NOMO-1 (cell line): ENCODE measurements at regions not wholly inside any gene's neighbourhood (a gene's known extent, or its start where the extent isn't known, plus 50 kb on each side); places are given as distances from the start of the nearest gene placed in this dataset.
"Not testable (repeated sequence)": the region's sequence is repeated elsewhere in the genome, so short reads cannot be mapped to it uniquely, and the experiment has no call there.

ENCODE experiments used
- DNase-seq, 2 experiments: peaks; one replicate each; lab custom pipeline; 2025; ENCODE audit not compliant: unreplicated experiment in 2 of 2; lab: John Stamatoyannopoulos, UW

DNA sequence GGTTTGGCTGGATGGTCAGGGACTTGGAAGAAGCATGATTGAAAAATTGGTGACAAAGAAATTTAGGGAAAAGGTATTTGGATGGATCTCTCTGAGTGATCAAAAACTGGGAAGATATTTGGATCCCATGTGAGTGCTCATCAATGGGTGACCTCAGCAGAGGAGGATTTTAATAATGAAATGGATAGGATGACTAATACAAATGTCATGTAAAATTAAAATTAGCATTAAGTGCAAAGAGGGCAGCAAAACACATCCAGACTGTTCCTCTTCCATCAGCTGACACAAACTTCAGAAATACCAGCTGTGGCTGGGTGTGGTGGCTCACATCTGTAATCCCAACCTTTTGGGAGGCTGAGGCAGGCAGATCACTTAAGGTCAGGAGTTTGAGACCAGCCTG is 151.7 kb downstream of the THBS2 start:
- no peak for DNase-seq

DNA sequence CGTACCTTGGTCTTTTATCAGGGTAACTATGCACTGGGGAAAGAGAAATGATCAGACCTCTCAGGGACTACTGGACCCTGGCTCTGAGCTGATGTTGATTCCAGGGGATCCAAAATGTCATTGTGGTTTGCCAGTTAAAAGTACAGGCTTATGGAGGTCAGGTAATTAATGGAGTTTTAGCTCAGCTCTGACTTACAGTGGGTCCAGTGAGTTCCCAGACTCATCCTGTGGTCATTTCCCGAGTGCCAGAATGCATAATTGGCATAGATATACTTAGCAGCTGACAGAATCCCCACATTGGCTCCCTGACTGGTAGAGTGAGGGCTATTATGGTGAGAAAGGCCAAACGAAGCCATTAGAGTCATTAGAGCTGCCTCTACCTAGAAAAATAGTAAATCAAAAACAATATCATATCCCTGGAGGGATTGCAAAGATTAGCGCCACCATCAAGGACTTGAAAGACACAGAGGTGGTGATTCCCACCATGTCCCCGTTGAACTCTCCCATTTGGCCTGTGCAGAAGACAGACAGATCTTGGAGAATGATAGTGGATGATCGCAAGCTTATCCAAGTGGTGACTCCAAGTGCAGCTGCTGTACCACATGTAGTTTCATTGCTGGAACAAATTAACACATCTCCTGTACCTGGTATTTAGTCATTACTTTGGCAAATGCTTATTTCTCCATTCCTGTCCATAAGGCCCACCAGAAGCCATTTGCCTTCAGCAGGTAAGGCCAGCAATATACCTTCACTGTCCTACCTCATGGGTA is 152.4 kb downstream of the THBS2 start:
- DNase-seq: no peak

DNA sequence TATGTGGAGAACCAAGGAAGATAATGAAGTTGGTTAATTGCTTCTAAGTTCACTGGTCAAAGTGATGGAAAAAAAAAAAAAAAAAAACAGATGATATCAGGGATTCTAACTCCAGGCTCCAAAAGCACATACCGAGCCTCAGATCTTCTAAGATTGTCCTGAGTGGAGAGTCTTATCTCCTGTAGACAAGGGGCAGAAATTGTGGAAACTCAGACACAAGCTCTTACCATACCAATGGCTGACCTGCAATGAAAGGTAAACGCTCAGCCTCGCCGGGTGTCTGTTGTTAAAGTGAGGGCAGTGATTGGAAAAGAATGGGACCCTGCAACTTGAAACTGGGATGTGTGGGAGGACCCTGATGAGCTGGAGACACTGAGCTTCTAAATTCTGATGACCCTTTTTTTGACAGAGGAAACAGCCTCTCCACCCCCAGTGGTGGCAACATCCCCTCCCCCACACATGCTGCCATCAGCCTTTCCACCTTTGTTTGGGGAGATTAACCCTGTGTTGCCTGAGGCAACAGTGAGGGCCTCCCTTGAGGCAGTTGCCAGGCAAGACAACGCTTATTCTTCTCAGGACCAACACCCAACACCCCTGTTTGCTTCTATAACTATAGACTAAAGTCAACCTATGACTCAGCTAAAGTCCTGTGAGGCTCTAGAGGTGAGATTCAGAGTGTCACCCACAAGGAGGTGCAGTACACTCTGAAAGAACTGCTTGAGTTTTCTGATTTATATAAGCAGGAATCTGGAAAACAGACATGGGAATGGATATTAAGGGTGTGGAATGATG is 154.0 kb downstream of the THBS2 start:
- DNase-seq: no peak

DNA sequence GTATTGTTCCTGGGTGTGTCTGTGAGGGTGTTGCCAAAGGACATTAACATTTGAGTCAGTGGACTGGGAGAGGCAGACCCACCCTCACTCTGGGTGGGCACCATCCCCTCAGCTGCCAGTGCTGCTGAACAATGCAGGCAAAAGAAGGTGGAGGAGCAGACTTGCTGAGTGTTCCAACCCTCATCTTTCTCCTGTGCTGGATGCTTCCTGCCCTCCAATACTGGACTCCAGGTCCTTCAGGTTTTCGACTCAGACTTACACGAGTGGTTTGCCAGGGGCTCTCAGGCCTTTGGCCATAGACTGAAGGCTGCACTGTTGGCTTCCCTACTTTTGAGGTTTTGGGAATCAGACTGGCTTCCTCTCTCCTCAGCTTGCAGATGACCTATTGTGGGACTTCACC is 155.0 kb downstream of the THBS2 start:
- not testable (repeated sequence) for DNase-seq

DNA sequence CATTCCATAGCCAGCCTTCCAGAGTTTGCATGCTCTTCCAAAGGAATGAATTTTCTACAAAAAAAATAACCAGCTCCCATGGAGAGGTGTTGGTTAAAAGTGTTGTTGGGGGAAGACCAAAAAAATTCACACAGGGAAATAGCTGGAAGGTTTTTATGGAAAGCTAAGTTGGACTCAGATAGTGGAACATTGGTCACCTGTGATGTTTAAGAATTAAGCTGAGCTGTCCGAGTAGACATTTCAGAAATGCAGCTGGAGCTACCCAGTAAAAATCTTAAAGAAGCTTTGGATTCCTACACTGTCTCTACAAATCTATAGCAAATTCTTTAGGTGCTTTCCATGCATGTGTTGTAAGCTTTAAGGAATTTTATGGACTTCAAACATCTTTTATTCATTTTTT is 155.5 kb downstream of the THBS2 start:
- no peak for DNase-seq

DNA sequence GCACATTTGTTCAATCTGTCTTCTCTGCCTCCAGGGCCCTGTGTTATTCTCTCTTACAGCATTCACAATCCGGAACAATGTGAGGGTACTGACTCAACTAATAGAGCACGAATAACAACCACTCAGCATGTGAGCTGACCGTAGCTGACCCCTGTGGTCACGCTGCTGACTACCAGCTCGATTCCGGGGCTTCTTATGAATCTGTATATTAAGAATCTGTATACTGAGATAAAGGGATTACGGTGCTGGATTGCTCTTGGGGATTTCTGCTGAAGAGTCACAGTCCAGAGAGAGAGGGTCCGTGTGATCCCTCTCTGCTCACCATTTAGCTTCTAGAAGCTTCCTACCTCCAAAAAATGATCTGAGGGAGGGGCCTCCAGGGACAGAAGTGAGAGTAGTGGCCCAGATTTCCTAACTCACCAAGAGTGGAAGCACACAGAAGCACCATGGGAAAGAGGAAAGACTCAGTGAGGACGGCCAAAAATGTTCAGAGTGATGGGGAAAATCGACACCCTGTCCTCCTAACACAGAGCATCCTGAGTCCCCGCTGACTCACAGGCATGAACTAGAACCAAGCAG is 156.2 kb downstream of the THBS2 start:
- no peak for DNase-seq

DNA sequence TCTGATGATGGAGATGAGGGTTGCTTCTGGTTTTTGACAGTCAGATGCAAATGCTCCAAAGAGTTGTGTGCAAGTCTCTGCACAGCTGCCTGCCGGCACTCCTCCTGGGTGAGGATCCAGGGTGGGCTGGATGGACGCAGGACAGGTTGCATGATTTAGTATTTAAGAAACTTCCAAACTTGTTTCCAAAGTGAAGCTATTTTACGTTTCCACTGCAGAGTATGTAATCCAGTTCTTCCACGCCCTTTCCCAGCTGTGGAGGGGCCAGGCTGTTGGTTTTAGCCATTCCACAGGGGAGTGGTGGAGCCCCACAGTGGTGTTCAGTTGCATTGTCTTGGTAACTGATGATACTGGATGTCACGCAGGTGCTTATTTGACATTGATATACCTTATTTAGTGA is 157.3 kb downstream of the THBS2 start:
- no peak for DNase-seq

DNA sequence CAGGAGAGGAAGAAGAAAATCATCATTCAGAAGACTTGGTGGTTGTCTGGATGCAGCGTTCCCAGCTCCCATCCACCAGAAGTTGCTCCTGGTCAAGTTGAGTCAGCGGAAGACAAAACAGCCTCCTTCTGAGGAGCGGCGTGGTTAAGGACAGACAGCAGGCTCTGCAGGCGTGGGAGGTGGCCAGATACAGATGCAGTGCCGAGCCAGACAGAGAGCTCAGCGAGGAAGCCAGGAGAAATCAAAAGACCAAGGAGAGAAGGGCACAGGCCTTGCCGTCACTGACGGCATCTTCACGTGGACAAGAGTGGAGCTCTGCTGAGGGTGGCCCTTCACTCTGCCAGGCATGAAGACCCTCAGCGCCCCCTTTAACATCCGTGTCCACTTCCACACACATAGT is 158.5 kb downstream of the THBS2 start:
- DNase-seq: no peak

DNA sequence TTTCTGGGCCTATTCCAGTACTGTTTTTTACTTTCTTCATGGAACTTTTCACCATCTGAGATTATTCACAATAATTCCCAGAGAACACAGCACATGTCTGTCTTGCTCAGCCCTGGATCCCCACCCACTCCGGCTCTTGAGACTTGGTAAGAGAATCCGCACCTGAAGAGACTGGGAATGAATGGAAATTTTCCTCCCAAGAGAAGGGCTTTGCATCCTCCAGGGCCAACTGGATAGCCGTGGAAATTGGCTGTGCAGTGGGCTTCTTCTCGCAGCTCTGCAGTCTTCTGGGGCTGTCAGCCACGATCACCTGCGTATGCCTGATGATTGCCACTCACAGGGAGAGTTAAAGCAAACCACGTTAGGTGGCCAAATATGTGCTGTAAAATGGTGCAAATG is 159.1 kb downstream of the THBS2 start:
- DNase-seq: no peak

DNA sequence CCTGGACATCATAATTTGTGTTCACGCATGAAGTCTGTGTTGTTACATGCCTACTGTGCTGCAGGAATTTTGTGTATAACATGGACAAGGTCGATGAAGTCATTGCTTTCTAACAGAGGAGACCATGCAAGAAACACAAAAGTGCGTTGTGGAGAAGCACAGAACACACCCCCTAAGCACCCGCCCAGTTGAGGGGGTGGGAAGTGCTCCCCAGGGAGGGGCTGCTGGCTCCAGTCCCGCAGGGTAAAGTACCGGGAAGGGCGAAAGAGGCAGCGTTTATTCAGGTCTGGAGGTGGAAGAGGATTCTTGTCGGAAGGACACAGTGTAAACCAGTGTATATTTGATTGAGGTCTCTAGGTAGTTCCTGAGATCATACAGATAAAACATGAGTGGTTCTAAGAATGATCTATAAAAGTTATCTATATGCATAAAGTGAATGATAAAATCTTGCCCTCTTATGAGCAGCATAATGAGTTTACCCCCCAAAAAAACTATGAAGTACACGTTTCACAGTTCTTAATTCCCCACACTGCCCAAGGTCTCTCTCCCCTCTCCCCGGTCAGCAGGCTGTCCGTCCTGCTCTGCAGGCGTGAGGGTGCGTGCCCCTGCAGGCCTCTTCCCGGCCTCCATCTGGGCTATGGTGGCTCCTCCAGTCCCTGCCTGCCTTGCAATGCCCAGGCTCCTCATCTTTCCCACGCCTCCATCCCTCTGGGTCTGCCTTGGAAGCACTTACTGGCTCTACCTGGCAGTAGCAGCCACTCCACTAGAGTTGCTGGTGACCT is 159.7 kb downstream of the THBS2 start:
- no peak for DNase-seq

DNA sequence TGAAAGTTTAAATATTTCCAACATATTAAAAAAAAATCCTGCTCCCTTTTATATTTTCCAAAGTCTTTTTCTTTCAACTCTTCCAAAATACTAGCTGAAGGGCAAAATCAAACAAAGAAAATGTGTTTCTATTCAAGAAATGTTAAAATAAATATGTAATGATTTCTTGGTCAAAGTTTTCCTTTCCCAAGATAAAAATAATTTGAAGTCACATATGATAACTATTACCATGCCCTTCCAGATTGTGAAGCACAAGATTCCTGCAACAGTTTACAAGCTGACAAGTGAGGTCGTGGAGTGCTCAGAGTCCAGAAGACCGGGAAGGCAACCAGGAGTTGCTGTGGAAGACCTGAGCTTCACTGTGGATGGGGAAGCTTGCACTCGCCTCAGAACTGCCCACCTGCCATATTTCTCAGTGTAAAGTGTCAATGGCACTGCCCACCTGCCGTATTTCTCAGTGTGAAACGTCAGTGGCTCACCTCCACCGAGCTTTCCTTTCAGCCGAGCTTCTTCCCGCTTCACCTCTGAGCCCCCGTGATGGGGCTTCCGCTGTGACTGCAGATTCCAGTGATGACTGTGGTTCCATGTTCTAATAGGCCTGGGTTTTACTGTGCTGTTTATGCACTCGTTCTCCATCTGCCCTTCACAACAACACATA is 160.5 kb downstream of the THBS2 start:
- no peak for DNase-seq

DNA sequence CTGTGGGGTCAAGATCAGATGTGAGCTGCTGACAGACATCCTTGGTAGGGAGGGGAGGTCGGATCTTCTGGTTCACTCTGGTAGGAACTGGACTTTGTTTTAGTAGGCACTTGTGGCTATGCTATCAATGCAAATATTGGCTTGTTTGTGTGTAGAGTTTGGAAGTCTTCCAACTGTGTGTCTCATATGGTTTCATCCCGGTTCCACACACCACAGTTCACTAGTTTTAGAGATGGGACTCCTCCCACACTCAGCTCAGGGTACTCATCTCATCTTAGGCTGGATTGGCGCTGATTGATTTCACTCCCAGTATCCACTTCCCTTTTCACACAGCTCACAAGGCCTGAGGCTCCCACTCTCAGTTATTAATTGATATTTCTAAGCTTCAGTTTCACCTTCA is 161.3 kb downstream of the THBS2 start:
- no peak for DNase-seq

DNA sequence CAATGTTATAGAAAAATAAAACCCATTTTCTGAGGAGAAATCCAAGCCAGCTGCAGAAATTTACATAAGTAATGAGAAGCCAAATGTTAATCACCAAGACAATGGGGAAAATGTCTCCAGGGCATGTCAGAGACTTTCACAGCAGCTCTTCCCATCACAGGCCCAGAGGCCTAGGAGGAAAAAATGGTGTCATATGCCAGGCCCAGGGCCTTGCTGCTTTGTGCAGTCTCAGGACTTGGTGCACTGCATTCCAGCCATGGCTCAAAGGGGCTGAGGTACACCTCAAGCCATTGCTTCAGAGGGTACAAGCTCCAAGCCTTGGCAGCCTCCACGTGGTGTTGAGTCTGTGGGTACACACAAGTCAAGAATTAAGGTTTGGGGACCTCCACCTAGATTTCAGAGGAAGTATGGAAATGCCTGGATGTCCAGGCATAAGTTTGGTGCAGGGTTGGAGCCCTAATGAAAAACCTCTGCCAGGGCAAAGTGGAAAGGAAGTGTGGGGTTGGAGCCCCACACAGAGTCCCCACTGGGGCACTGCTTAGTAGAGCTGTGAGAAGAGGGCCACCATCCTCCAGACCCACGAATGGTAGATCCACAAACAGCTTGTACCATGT is 163.0 kb downstream of the THBS2 start:
- DNase-seq: not testable (repeated sequence)

DNA sequence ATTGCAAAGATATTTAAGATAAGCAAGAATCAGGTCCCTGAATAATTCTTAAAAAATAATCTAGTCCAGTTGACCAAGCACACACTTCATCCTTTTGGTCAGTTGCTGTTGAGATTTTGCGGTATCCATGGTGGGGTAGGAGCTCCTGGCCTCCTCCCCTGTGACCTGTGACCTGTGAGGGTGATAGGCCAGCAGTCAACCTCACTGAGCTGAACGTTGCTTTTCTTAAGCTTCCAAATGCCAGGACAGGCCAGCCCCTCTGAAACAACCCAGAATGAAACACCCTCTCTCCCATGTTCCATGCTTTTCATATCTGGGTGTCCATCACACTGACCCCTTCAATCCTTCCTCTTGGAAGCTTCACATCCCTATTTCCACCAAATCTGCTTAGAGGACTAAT is 164.9 kb downstream of the THBS2 start:
- DNase-seq: no peak

DNA sequence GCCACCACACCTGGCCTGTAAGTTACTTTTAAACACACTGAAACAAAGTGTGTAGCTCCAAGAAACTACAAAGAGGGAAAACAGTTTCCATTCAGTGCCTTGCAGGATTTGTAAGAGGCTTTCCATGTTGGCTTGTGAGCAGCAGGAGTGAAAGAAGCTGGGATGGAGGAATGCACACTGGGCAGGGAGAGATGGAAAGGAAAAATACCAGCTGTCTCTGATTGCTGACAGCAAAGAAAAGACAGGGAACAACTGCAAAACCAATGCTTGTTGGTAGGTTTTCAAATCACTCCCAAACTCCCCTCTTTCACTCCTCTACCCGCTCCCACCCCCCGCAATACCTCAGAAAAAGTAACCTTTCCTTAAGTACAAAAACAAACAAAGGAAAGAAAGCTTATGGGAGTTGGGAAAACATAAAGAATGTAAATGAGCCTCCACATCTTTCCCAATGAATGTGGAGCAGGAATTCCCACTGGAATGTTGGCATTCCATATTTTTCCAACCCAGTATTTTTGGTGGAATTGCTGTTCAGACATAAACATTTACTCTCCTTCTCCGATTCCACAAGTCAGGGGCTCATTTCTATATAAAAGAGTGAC is 166.1 kb downstream of the THBS2 start:
- DNase-seq: no peak

DNA sequence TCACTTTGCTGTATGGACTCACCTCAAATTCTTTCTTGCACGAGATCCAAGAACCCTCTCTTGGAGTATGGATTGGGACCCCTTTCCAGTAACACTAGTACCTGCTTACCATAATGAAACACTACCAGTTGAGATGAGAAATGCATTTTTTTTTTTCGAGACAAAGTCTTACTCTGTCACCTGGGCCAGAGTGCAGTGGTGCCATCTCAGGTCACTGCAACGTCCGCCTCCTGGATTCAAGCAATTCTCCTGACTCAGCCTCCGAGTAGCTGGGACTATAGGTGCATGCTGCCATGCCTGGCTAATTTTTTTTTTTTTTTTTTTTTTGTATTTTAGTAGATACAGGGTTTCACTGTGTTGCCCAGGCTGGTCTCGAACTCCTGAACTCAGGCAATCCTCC is 167.0 kb downstream of the THBS2 start:
- not testable (repeated sequence) for DNase-seq

DNA sequence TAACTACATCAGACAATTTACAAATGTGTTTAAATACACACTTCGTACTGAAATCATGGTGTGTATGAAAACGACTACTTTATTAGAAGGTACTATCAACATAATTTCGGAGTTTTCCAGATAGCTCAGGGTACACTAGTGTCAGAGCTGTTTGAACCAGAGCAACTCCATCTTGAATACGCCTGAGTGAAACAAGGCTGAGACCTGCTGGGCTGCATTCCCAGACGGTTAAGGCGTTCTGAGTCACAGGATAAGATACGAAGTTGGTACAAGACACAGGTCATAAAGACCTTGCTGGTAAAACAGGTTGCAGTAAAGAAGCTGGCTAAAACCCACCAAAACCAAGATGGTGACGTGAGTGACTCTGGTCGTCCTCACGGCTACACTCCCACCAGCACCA is 167.6 kb downstream of the THBS2 start:
- DNase-seq: no peak

DNA sequence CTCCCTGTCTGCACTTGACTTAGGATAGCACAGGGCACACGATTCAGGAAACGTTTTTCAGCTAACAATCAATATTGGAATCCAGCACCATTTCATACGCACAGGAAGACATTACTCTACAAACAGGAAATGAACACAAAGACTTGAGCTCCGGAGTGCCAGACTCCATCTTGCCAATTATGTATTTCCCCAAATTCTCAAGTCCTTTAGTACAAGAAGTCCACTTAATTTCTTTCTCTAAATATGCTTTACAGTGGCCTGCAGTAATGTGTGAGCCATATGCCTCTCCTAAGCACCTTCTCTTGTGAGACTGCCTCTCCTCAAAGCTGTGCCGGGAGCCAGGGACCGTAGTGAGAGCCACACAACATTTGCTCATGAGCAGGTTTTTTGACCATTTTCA is 168.2 kb downstream of the THBS2 start:
- no peak for DNase-seq

DNA sequence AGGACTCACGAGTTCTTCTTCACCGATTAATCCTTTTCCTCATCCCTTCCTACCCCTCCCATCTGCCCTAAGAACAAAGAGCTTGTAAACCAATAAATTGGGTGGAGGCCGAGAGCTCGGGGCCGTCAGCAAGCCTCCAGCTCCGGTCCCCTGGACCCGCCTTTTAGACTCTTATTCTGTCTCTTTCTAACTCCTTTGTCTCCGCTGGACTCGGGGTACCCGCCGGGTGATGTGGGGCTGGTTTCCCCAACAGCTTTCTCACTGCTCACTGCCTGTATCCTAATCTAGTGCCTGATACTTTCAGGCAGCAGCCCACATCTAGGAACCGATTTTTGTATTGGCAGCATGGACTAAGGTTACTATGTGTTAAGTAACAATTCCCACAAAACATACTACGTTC is 169.1 kb downstream of the THBS2 start:
- not testable (repeated sequence) for DNase-seq

DNA sequence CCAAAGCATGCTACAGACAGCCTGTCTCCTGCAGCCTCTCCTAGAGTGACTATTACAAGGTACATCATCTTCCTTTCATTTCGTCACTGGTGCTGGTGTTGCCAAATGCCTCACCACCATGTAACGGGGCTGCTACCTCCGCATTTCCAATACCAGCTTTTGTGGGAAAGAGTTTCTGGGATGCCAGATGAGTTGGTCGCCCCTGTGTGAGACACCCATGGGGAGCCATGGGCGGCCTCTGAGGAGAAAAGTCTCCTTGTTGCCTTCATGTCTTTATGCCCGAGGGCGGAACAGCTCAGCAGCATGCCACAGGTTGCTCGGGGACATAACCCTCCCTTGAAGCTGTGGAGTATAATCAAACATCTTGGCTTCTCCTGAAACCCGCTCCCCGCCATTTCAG is 169.6 kb downstream of the THBS2 start:
- DNase-seq: no peak
